ENCODE measurements at regions not wholly inside any gene's neighbourhood (a gene's known extent, or its start where the extent isn't known, plus 50 kb on each side); places are given as distances from the start of the nearest gene placed in this dataset.
A peak's percentile ranks its signal among the peaks of the same experiment; 100 is the strongest.

- Histone ChIP-seq H3K36me3 (ENCODE audit: low read depth) (no peaks in the 10 kb centered on the region), H3K9me3 (ENCODE audit: severe bottlenecking) (peaks cover 3% of the 10 kb centered on the region), H3K27me3 (ENCODE audit: insufficient read depth, poor library complexity, severe bottlenecking) (peaks cover 35% of the 10 kb centered on the region), H3K27ac (ENCODE audit: poor library complexity, severe bottlenecking) (no peak overlapping the region), H3K4me3 (ENCODE audit: severe bottlenecking) (no peak overlapping the region), H3K4me1 (ENCODE audit: insufficient read depth, poor library complexity, severe bottlenecking) (no peaks in the 10 kb centered on the region)
- no peak for ATAC-seq (ENCODE audit: low read depth)
- TF ChIP-seq CTCF (IDR thresholded peaks at IDR 0.05; ENCODE audit: poor library complexity, severe bottlenecking): no peak
- DNase-seq (ENCODE audit: low spot score): no peak
Measured at GRCh38 chr15:101543431-101543830, 53.9 kb upstream of the PCSK6 start.

- Histone ChIP-seq H3K27ac (ENCODE audit: poor library complexity, severe bottlenecking) (no peak overlapping the region), H3K4me1 (ENCODE audit: insufficient read depth, poor library complexity, severe bottlenecking) (no peaks in the 10 kb centered on the region), H3K36me3 (ENCODE audit: low read depth) (no peaks in the 10 kb centered on the region), H3K9me3 (ENCODE audit: severe bottlenecking) (peaks cover 3% of the 10 kb centered on the region), H3K27me3 (ENCODE audit: insufficient read depth, poor library complexity, severe bottlenecking) (peaks cover 35% of the 10 kb centered on the region), H3K4me3 (ENCODE audit: severe bottlenecking) (no peak overlapping the region)
- ATAC-seq (ENCODE audit: low read depth): no peak
- no peak for DNase-seq (ENCODE audit: low spot score)
- TF ChIP-seq CTCF (IDR thresholded peaks at IDR 0.05; ENCODE audit: poor library complexity, severe bottlenecking): no peak
Measured at GRCh38 chr15:101543026-101543390, 53.5 kb upstream of the PCSK6 start.

DNA sequence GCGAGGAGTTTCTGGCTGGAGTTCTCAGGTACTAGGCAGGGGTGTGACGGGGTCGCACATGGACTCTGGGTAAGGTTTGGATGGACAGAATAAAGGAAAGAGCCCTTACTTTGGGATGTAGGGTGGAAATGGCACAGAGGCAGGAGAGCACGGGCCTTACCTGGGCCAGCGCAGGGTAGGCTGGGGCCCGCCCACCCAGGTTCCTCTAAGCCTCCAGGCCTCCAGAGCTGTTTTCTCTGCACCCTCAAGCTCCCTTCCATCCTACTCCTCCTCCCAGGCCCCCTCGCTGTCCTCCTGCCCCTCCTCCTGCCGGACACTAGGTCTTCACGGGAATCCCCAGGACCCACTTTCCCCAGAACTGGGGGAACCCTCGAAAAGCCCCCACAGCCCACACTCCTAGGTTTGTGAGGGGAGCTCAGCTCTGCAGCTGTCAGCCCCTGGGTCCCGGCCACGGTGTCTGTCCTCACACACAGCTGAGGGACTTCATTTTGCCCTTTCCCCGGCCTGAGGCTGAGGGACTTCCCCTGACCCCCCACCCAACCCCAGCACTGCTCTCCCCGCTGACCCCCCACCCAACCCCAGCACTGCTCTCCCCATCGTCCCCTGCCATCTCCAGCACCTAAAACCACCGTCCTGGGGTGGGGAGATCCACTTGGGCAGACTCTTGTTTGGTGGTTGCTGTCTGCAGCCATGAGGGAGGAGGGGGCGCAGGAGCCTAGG lies 53.0 kb upstream of the PCSK6 start:
- TF ChIP-seq CTCF (IDR thresholded peaks at IDR 0.05; ENCODE audit: poor library complexity, severe bottlenecking): no peak
- H3K4me1 ChIP-seq (ENCODE audit: insufficient read depth, poor library complexity, severe bottlenecking): no peaks in the 10 kb centered on the region
- peaks cover 30% of the 10 kb centered on the region for H3K27me3 ChIP-seq (ENCODE audit: insufficient read depth, poor library complexity, severe bottlenecking)
- peak; percentile 94 for DNase-seq (ENCODE audit: low spot score)
- ATAC-seq (ENCODE audit: low read depth): peak; percentile 20; the same call in 2 of the 3 replicates
- H3K27ac ChIP-seq (ENCODE audit: poor library complexity, severe bottlenecking): no peak overlapping the region
- no peaks in the 10 kb centered on the region for H3K36me3 ChIP-seq (ENCODE audit: low read depth)
- H3K9me3 ChIP-seq (ENCODE audit: severe bottlenecking): peaks cover under 1% of the 10 kb centered on the region
- no peak overlapping the region for H3K4me3 ChIP-seq (ENCODE audit: severe bottlenecking)

- Histone ChIP-seq H3K36me3 (ENCODE audit: low read depth) (no peaks in the 10 kb centered on the region), H3K4me3 (ENCODE audit: severe bottlenecking) (no peak overlapping the region), H3K4me1 (ENCODE audit: insufficient read depth, poor library complexity, severe bottlenecking) (no peaks in the 10 kb centered on the region), H3K27me3 (ENCODE audit: insufficient read depth, poor library complexity, severe bottlenecking) (peaks cover 22% of the 10 kb centered on the region), H3K27ac (ENCODE audit: poor library complexity, severe bottlenecking) (no peak overlapping the region), H3K9me3 (ENCODE audit: severe bottlenecking) (no peaks in the 10 kb centered on the region)
- TF ChIP-seq CTCF (IDR thresholded peaks at IDR 0.05; ENCODE audit: poor library complexity, severe bottlenecking): no peak
- DNase-seq (ENCODE audit: low spot score) (no peak), ATAC-seq (ENCODE audit: low read depth) (peak; percentile 15; the same call in 1 of the 3 replicates)
Measured at GRCh38 chr15:101541501-101542292, 52.2 kb upstream of the PCSK6 start.
